Transverse colon (tissue), 4 donors: ENCODE measurements at regions not wholly inside any gene's neighbourhood (a gene's known extent, or its start where the extent isn't known, plus 50 kb on each side); places are given as distances from the start of the nearest gene placed in this dataset.

Source experiments
- CTCF ChIP-seq, 5 experiments: fragments of 200-600 bp in 3 of 5; fragments of 450-650 bp in 2 of 5; sonication (generic) in 3 of 5; IDR thresholded peaks; 1 replicate in 2 of 5; 2 replicates in 3 of 5; pipeline ENCODE4 v1.5.1; 2016 to 2017; ENCODE audit warnings: antibody characterized with exemption in 5 of 5, inconsistent platforms in 3 of 5, mild to moderate bottlenecking in 2 of 5, moderate library complexity in 1 of 5
- POLR2A ChIP-seq: fragments of 450-650 bp; IDR thresholded peaks from one replicate; pipeline ENCODE4 v1.6.1; 2016; ENCODE audit warnings: antibody characterized with exemption, mild to moderate bottlenecking, moderate library complexity
- POLR2AphosphoS5 ChIP-seq, 3 donors: sonication (generic); formaldehyde crosslinking; IDR thresholded peaks; one replicate each; pipeline ENCODE4 v1.6.1; 2016; ENCODE audit warnings: antibody characterized with exemption in 3 of 3

- TF ChIP-seq POLR2A (no peak), CTCF (IDR thresholded peaks at IDR 0.05) (no peak), POLR2AphosphoS5 (IDR thresholded peaks at IDR 0.05) (no peak)
Observed at GRCh38 chr20:54929191-54929590, 453.8 kb downstream of the DOK5 start.
